Lower leg skin (tissue), 4 donors: ENCODE measurements at regions not wholly inside any gene's neighbourhood (a gene's known extent, or its start where the extent isn't known, plus 50 kb on each side); places are given as distances from the start of the nearest gene placed in this dataset.
"Not testable (repeated sequence)": the region's sequence is repeated elsewhere in the genome, so short reads cannot be mapped to it uniquely, and the experiment has no call there.

ENCODE experiments used
- DNase-seq, 2 donors: peaks; one replicate each; pipeline ENCODE4 v3.0.0-alpha.2; 2019; ENCODE audit warnings: low spot score in 2 of 2
- H3K4me3 ChIP-seq: fragments of 200-600 bp; sonication (generic); 2 replicates; pipeline ENCODE4 v1.5.1; 2017; ENCODE audit warnings: mild to moderate bottlenecking, low read depth; ENCODE audit not compliant: poor library complexity, severe bottlenecking
- CTCF ChIP-seq, 3 donors: fragments of 450-650 bp; IDR thresholded peaks; one replicate each; pipeline ENCODE4 v1.5.1; 2016; ENCODE audit warnings: antibody characterized with exemption in 3 of 3, mild to moderate bottlenecking in 3 of 3, moderate library complexity in 2 of 3
- POLR2A ChIP-seq, 2 donors: fragments of 450-650 bp; IDR thresholded peaks; one replicate each; pipeline ENCODE4 v1.6.1; 2016 to 2017; ENCODE audit warnings: antibody characterized with exemption in 2 of 2, mild to moderate bottlenecking in 1 of 2, moderate library complexity in 1 of 2
- WGBS, 2 donors: methylation state at CpG; one replicate each; pipeline ENCODE4 v1.1.5; 2018; 5-methylcytosine and 5-hydroxymethylcytosine counted together
- intact Hi-C: fragments of 100-400 bp; cut with DNase I; formaldehyde crosslinking; loops from one replicate; pipeline ENCODE4 v1.15.0; 2023; ENCODE audit warnings: low total_unique reads

GRCh38 chr6:74574794-74575193 is 631.1 kb downstream of the COL12A1 start:
- TF ChIP-seq CTCF (IDR thresholded peaks at IDR 0.05) = no peak
- TF ChIP-seq POLR2A (IDR thresholded peaks at IDR 0.05) = no peak
- no peak for DNase-seq
- H3K4me3 ChIP-seq = no peak overlapping the region
- intact Hi-C loops = no loop called here
- 82 to 83% methylated on average over 5 of the region's 5 CpGs for WGBS, 2 donors

- DNase-seq = peak in 1 of 2 donors; percentile 36
- TF ChIP-seq CTCF (IDR thresholded peaks at IDR 0.05) = no peak
- 73 to 74% methylated on average over 6 of the region's 6 CpGs for WGBS, 2 donors
Observed at GRCh38 chr6:74573613-74574012, 632.2 kb downstream of the COL12A1 start.

GRCh38 chr6:74570044-74570443 is 635.8 kb downstream of the COL12A1 start:
- no peak for DNase-seq
- TF ChIP-seq CTCF (IDR thresholded peaks at IDR 0.05) = no peak
- no peak for TF ChIP-seq POLR2A (IDR thresholded peaks at IDR 0.05)
- intact Hi-C loops = no loop called here
- WGBS, 2 donors = 81 to 93% methylated on average over 1 of the region's 1 CpG
- no peak overlapping the region for H3K4me3 ChIP-seq

More at GRCh38 chr6:74573613-74574012, 632.2 kb downstream of the COL12A1 start:
- no peak overlapping the region for H3K4me3 ChIP-seq
- intact Hi-C loops = no loop called here

DNA sequence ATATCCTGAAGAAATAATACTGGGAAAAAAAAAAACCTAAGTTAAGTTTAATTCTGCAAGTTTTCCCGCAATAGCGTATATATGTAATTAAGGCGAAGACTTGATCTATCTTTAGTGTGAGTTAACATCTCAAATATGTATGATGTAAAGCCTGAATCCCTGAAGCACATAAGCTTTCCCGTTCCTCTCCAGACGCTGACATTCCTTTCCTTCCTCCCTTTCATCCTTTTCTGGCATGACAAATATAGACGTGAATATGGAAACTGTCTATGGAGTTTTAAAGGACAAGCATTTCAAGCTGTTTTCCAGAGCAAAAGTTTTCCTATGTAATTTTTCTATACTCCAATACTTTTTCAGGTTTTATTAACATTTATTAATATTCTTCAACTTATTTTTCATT is 637.0 kb downstream of the COL12A1 start:
- H3K4me3 ChIP-seq = no peak overlapping the region
- WGBS, 2 donors = 48 to 55% methylated on average over 6 of the region's 6 CpGs
- DNase-seq = no peak
- no peak for TF ChIP-seq POLR2A (IDR thresholded peaks at IDR 0.05)
- TF ChIP-seq CTCF (IDR thresholded peaks at IDR 0.05) = no peak
- intact Hi-C loops = no loop called here

DNA sequence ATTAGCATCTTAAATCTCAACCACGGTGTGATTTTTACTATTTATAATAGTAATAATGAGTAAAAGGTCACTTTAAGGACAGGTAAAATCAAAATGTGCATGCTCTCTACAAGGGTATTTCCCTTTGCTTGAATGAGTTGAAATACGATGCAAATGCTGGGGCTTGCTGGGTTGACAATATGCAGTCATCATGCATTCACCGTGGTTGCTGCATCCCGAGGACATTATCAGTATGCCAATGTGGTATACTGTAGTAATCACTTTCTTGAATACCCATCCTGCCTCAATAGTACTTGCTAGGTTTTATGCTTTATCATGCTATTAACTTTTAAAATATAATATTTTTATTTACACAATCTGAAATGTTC is 637.9 kb downstream of the COL12A1 start:
- 86 to 89% methylated on average over 4 of the region's 4 CpGs for WGBS, 2 donors
- H3K4me3 ChIP-seq, DNase-seq, intact Hi-C loops: not testable (repeated sequence)

DNA sequence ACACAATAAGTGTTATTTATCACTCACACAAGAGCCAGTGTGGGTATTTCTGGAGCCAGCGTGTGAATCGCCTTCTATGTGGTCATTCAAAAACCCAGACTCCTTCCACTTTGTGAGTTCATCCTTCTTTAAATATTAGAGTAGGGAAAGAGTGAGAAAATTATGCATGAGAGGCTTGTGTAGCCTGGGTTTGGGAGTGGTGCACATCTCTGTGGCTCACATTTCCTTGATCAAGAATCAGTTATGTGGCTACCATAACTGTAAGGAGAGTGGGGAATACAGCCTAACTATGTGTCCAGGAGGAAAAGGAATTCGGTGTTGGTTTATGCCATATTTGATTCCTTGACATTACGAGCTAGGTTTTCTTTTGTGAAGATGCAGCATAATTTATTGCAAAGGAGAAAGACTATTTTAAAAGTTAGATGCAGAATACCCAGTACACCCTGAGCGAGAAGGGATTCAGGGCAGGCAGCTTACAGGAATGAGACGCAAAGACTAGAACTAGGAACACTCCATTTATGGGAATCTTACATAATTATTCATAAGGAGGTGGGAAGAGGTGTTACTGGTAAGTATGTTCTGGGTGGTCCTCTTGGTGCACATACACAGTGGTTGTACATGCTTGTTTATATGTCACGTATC is 638.5 kb downstream of the COL12A1 start:
- TF ChIP-seq CTCF (IDR thresholded peaks at IDR 0.05) = no peak
- no peak for TF ChIP-seq POLR2A (IDR thresholded peaks at IDR 0.05)
- intact Hi-C loops = no loop called here
- H3K4me3 ChIP-seq = no peak overlapping the region
- WGBS, 2 donors = 95 to 96% methylated on average over 7 of the region's 7 CpGs
- DNase-seq = no peak
